ENCODE measurements at regions not wholly inside any gene's neighbourhood (a gene's known extent, or its start where the extent isn't known, plus 50 kb on each side); places are given as distances from the start of the nearest gene placed in this dataset.
"Not testable (repeated sequence)": the region's sequence is repeated elsewhere in the genome, so short reads cannot be mapped to it uniquely, and the experiment has no call there.

GRCh38 chr21:27372381-27372780, 405.5 kb upstream of the ADAMTS5 start:
- no peak overlapping the region for H3K27ac Mint-ChIP-seq
- H3K27me3 Mint-ChIP-seq = no peaks in the 10 kb centered on the region
- no peaks in the 10 kb centered on the region for H3K9me3 Mint-ChIP-seq
- no peak overlapping the region for H3K4me3 Mint-ChIP-seq
- no peaks in the 10 kb centered on the region for H3K4me1 Mint-ChIP-seq
- no peaks in the 10 kb centered on the region for H3K36me3 Mint-ChIP-seq

GRCh38 chr21:27371975-27372331, 405.1 kb upstream of the ADAMTS5 start:
- Mint-ChIP-seq H3K4me1 (no peaks in the 10 kb centered on the region), H3K27ac (no peak overlapping the region), H3K27me3 (no peaks in the 10 kb centered on the region), H3K36me3 (no peaks in the 10 kb centered on the region), H3K4me3 (no peak overlapping the region), H3K9me3 (no peaks in the 10 kb centered on the region)

DNA sequence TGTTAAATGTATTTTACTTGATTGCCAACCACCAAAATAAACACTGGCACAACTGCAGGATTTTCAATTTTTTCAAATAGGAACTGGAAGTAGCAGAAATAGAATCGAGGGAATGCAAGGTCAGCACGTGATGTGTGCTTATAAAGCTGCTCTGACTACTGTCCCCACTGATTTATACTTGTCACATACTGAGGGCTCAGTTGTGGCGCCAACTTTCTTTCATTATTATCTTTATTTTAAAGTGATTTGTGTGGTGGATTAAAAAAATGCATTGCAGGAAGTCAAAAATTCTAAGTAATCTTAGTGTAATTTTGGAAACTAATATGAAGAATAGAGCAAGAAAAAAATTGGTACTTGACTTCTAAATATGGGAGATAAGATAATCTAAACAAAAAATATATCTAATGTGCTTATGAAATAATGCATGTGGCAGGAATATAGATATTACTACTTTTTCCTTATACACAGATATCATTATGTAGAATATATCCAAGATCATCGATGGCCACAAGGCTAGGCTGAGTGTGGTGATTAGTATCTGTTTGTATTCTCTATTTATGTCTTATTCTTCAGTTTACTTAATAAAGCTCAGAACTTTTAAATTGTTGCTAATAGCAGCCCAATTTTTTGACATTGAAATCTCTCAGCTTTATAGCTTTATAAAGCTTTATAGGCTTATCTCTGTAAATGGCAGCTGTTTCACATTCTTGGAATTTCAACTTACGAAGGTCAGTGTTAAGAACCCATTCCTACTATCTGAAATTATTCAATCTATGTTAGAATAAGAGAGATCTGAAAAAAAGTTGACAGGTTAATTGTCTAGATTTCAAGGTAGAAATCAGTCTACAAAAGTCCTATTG, 404.5 kb upstream of the ADAMTS5 start:
- no peak overlapping the region for H3K27ac Mint-ChIP-seq
- H3K36me3 Mint-ChIP-seq = no peaks in the 10 kb centered on the region
- no peak overlapping the region for H3K4me3 Mint-ChIP-seq
- no peaks in the 10 kb centered on the region for H3K4me1 Mint-ChIP-seq
- no peaks in the 10 kb centered on the region for H3K27me3 Mint-ChIP-seq
- H3K9me3 Mint-ChIP-seq = no peaks in the 10 kb centered on the region

- Mint-ChIP-seq H3K36me3 (no peaks in the 10 kb centered on the region), H3K9me3 (no peaks in the 10 kb centered on the region)
Observed at GRCh38 chr21:27369978-27370571, 403.2 kb upstream of the ADAMTS5 start.

GRCh38 chr21:27369234-27369633, 402.3 kb upstream of the ADAMTS5 start:
- Mint-ChIP-seq H3K4me3 (no peak overlapping the region), H3K9me3 (no peaks in the 10 kb centered on the region), H3K27me3 (no peaks in the 10 kb centered on the region), H3K36me3 (no peaks in the 10 kb centered on the region), H3K27ac (no peak overlapping the region), H3K4me1 (no peaks in the 10 kb centered on the region)

More at GRCh38 chr21:27369978-27370571, 403.2 kb upstream of the ADAMTS5 start:
- H3K4me3 Mint-ChIP-seq = no peak overlapping the region
- H3K4me1 Mint-ChIP-seq = no peaks in the 10 kb centered on the region
- no peak overlapping the region for H3K27ac Mint-ChIP-seq
- H3K27me3 Mint-ChIP-seq = no peaks in the 10 kb centered on the region

- Mint-ChIP-seq H3K27ac (no peak overlapping the region), H3K36me3 (no peaks in the 10 kb centered on the region), H3K9me3 (no peaks in the 10 kb centered on the region), H3K27me3 (no peaks in the 10 kb centered on the region), H3K4me1 (no peaks in the 10 kb centered on the region), H3K4me3 (no peak overlapping the region)
Observed at GRCh38 chr21:27366646-27367235, 399.9 kb upstream of the ADAMTS5 start.

- Mint-ChIP-seq H3K4me3 (no peak overlapping the region), H3K36me3 (no peaks in the 10 kb centered on the region), H3K9me3 (no peaks in the 10 kb centered on the region), H3K27ac (no peak overlapping the region), H3K4me1 (no peaks in the 10 kb centered on the region), H3K27me3 (no peaks in the 10 kb centered on the region)
Observed at GRCh38 chr21:27366036-27366435, 399.1 kb upstream of the ADAMTS5 start.

DNA sequence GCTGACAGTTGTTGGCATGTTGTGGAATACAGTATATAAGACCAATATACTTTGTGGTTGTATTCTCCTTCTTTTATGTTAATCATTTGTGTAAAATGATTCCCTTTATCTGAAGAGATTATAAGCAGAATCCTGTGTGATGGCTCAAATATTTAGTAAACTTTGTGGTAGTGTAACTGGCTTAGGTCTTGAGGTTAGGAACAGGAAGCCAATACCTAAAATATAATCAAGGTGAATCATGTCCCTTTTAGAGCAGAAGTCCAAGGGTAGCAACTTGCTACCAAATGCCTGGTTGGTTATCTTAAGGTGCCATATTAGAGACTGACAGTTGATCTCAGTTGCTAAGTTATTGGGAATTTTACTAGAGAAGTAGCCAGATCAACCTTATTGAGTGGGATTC, 398.5 kb upstream of the ADAMTS5 start:
- Mint-ChIP-seq H3K36me3 (no peaks in the 10 kb centered on the region), H3K4me3 (no peak overlapping the region), H3K4me1 (no peaks in the 10 kb centered on the region), H3K9me3 (no peaks in the 10 kb centered on the region), H3K27ac (no peak overlapping the region), H3K27me3 (no peaks in the 10 kb centered on the region)

GRCh38 chr21:27363719-27364477, 397.0 kb upstream of the ADAMTS5 start:
- Mint-ChIP-seq H3K9me3 (no peaks in the 10 kb centered on the region), H3K4me3 (no peak overlapping the region), H3K4me1 (no peaks in the 10 kb centered on the region), H3K36me3 (no peaks in the 10 kb centered on the region), H3K27ac (no peak overlapping the region), H3K27me3 (no peaks in the 10 kb centered on the region)

DNA sequence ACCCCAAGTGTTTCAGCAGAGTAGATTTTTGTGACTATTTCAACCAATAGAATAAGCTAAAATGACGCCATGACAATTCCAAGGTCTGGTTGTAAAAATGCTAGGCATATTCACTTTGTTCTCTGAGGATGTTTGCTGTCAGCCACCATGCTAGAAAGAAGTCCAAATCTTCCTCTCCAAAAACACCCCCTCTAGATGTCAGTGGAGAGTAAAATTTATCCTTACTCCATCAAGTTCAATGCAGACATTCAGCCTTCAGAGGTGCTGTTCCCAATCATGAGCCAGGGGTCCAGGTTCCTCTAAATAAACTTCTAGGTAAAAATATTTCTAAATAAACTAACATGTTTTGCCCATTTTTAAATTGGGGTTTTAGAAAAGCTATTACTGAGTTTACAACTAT, 395.4 kb upstream of the ADAMTS5 start:
- no peaks in the 10 kb centered on the region for H3K36me3 Mint-ChIP-seq
- H3K27ac Mint-ChIP-seq = no peak overlapping the region
- H3K4me3 Mint-ChIP-seq = no peak overlapping the region
- H3K9me3 Mint-ChIP-seq = no peaks in the 10 kb centered on the region
- H3K27me3 Mint-ChIP-seq = no peaks in the 10 kb centered on the region
- no peaks in the 10 kb centered on the region for H3K4me1 Mint-ChIP-seq

- no peaks in the 10 kb centered on the region for H3K27me3 Mint-ChIP-seq
- no peak overlapping the region for H3K4me3 Mint-ChIP-seq
- H3K4me1 Mint-ChIP-seq = no peaks in the 10 kb centered on the region
- H3K9me3 Mint-ChIP-seq = no peaks in the 10 kb centered on the region
- no peak overlapping the region for H3K27ac Mint-ChIP-seq
- no peaks in the 10 kb centered on the region for H3K36me3 Mint-ChIP-seq
Observed at GRCh38 chr21:27359141-27359540, 392.3 kb upstream of the ADAMTS5 start.

- no peaks in the 10 kb centered on the region for H3K36me3 Mint-ChIP-seq
- H3K27me3 Mint-ChIP-seq = no peaks in the 10 kb centered on the region
- no peak overlapping the region for H3K4me3 Mint-ChIP-seq
- H3K27ac Mint-ChIP-seq = no peak overlapping the region
- no peaks in the 10 kb centered on the region for H3K4me1 Mint-ChIP-seq
- H3K9me3 Mint-ChIP-seq = no peaks in the 10 kb centered on the region
Observed at GRCh38 chr21:27352885-27353284, 386.0 kb upstream of the ADAMTS5 start.

GRCh38 chr21:27346041-27346448, 379.2 kb upstream of the ADAMTS5 start:
- Mint-ChIP-seq H3K27me3 (no peaks in the 10 kb centered on the region), H3K4me1 (no peaks in the 10 kb centered on the region), H3K4me3 (no peak overlapping the region), H3K9me3 (peaks cover 5% of the 10 kb centered on the region), H3K36me3 (no peaks in the 10 kb centered on the region), H3K27ac (no peak overlapping the region)

GRCh38 chr21:27339902-27340301, 373.0 kb upstream of the ADAMTS5 start:
- Mint-ChIP-seq H3K36me3 (no peaks in the 10 kb centered on the region), H3K27ac (no peak overlapping the region), H3K4me3 (no peak overlapping the region), H3K27me3 (no peaks in the 10 kb centered on the region), H3K4me1 (no peaks in the 10 kb centered on the region), H3K9me3 (peaks cover 1% of the 10 kb centered on the region)

DNA sequence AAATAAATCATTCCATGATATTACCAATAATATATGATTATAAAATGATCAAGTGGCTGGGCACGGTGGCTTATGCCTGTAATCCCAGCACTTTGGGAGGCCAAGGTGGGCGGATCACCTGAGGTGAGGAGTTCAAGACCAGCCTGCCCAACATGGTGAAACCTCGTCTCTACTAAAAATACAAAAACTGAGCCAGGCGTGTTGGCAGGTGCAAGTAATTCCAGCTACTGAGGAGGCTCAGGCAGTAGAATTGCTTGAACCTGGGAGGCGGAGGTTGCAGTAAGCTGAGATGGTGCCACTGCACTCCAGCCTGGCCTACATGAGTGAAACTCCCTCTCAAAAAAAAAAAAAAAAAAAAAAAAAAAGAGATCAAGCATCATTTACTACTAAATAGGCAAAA, 371.1 kb upstream of the ADAMTS5 start:
- H3K4me1 Mint-ChIP-seq, H3K36me3 Mint-ChIP-seq, H3K9me3 Mint-ChIP-seq, H3K4me3 Mint-ChIP-seq, H3K27ac Mint-ChIP-seq, H3K27me3 Mint-ChIP-seq: not testable (repeated sequence)

DNA sequence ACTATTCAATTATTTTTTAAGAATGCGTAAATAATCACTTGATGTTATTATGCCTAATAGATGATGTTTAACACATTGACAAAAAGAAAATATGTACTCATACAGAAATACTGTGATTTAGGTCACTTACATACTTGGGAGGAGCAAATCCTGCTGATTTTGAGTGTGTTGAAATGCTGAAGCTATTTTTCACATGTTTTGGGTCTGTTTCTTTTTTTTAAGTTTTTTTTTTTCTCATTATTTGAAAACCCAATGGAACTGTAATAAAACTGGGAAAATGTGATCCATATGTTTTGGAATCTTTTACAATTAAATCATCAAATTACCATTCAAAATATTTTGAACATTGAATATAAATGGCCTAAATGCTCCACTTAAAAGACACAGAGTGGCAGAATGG, 366.2 kb upstream of the ADAMTS5 start:
- Mint-ChIP-seq H3K36me3 (no peaks in the 10 kb centered on the region), H3K9me3 (peaks cover 15% of the 10 kb centered on the region), H3K4me1 (no peaks in the 10 kb centered on the region)

More for the DNA sequence above, 366.2 kb upstream of the ADAMTS5 start:
- Mint-ChIP-seq H3K4me3 (no peak overlapping the region), H3K27ac (no peak overlapping the region), H3K27me3 (no peaks in the 10 kb centered on the region)

Data from activated naive CD4-positive, alpha-beta T cell treated with anti-CD3 and anti-CD28 coated beads, Interleukin-2, amount 50 U/mL, for 24 hours (primary cell).